ENCODE measurements at regions not wholly inside any gene's neighbourhood (a gene's known extent, or its start where the extent isn't known, plus 50 kb on each side); places are given as distances from the start of the nearest gene placed in this dataset.

GRCh38 chr15:75770131-75770530 lies 57.5 kb upstream of the CSPG4 start:
- TF ChIP-seq, protein P1, sequence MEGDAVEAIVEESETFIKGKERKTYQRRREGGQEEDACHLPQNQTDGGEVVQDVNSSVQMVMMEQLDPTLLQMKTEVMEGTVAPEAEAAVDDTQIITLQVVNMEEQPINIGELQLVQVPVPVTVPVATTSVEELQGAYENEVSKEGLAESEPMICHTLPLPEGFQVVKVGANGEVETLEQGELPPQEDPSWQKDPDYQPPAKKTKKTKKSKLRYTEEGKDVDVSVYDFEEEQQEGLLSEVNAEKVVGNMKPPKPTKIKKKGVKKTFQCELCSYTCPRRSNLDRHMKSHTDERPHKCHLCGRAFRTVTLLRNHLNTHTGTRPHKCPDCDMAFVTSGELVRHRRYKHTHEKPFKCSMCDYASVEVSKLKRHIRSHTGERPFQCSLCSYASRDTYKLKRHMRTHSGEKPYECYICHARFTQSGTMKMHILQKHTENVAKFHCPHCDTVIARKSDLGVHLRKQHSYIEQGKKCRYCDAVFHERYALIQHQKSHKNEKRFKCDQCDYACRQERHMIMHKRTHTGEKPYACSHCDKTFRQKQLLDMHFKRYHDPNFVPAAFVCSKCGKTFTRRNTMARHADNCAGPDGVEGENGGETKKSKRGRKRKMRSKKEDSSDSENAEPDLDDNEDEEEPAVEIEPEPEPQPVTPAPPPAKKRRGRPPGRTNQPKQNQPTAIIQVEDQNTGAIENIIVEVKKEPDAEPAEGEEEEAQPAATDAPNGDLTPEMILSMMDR (IDR thresholded peaks at IDR 0.05): no peak
- TF ChIP-seq POLR2A (IDR thresholded peaks at IDR 0.05): no peak

Data from esophagus squamous epithelium (tissue), 4 donors.